Right renal cortex interstitium (tissue), 3 donors: ENCODE measurements at regions not wholly inside any gene's neighbourhood (a gene's known extent, or its start where the extent isn't known, plus 50 kb on each side); places are given as distances from the start of the nearest gene placed in this dataset.

Experiments
- DNase-seq, 3 donors: peaks; one replicate each; pipeline ENCODE4 v3.0.0-alpha.2; 2013; ENCODE audit warnings: low read depth in 3 of 3, low spot score in 2 of 3

DNA sequence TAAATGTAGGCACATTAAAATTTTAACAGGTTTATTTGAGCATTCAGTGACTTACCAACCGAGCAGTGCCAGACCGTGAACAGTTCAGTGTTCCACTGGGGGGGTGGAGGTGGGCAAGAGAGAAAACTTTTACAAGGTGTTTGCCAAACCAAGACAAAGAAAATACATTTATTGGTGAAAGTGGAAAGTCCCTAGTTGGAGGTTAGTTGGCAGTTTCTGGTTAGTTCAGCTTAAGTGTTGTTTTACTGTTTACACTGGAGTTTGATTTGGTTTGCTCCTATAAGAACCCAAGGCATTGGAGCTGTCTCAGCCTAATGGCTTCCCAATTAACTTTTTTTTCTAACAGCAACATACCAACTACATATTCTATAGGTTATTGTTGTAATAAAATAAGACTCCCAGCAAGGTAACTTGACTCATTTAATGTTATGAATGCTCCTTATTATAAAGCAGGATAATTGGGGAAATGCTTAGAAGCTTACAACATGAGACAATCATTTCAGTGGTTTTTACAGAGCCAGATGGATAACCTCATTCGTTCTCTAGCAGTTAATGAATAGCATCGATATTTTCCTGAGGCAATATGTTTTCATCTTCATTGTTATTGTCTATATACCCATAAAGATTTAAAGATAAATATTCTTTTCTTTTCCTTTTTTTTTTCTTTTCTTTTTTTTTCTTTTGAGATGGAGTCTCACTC, 115.8 kb downstream of the ETNK1 start:
- DNase-seq: no peak

DNA sequence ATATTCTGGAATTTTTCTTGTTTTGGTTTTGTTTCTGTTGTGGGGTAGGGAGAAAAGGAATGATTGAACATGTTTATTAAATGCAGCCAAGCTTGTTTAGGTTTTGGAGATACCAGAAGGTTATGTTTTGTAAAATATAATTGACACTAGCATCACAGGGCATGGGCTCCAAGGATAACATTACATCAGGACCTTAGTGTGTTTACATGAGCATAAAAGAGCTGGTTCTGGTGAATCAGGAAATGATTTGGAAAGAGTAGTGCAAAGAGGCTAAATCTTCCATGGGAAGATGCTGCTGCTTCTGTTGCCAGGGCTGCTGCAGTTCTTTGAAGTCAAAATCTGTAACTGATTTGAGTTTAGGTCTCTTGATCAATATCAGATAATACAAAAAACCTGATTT, 118.7 kb downstream of the ETNK1 start:
- DNase-seq: no peak

DNA sequence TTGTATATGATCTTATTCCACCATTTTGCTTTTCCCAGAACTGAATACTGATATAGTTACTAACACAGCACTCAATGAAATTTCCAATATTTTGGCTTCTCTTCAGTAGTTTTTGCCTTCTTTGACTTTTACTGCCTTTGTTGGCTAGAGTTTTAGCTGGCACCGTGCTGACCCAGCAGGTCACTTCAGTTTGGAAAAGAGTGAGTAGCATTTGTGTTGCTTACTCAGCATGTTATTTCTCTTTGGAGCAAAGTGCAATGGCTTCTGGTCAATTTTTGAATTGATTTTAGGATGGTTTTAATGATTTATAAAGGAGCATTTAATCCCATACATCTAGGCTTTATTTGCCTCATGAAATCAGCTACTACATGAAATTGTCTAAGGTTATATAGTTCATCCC, 119.2 kb downstream of the ETNK1 start:
- no peak for DNase-seq

DNA sequence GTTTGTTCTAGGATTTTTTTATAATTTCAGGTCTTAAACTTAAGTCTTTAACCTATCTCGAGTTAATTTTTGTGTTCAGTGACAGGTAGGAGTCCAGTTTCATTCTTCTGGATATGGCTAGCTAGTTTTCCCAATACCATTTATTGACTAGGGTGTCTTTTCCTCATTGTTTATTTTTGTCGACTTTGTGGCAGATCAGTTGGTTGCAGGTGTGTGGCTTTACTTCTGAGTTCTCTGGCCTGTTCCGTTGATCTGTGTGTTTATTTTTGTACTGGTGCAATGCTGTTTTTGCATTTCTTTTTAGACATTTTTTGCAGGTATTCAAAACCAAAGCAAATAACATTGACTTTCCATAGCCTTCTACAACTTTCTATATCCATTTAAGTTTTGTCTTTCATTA, 121.7 kb downstream of the ETNK1 start:
- DNase-seq: no peak

DNA sequence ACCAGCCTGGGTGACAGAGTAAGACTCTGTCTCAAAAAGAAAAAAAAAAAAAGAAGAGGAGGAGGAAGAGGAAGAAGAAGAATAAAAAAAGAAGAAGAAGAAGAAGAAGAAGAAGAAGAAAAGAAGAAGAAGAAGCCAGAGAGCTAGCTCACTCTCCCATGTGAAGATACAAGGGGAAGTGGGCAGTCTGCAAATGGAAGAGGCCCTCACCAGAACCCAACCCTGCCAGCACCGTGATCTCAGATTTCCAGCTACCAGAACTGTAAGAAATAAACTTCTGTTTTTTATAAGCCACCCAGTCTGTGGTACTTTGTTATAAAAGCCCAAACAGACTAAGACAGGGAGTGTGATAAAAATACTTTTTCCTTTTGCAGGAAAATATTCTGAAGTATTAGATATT, 130.7 kb downstream of the ETNK1 start:
- DNase-seq: no peak

DNA sequence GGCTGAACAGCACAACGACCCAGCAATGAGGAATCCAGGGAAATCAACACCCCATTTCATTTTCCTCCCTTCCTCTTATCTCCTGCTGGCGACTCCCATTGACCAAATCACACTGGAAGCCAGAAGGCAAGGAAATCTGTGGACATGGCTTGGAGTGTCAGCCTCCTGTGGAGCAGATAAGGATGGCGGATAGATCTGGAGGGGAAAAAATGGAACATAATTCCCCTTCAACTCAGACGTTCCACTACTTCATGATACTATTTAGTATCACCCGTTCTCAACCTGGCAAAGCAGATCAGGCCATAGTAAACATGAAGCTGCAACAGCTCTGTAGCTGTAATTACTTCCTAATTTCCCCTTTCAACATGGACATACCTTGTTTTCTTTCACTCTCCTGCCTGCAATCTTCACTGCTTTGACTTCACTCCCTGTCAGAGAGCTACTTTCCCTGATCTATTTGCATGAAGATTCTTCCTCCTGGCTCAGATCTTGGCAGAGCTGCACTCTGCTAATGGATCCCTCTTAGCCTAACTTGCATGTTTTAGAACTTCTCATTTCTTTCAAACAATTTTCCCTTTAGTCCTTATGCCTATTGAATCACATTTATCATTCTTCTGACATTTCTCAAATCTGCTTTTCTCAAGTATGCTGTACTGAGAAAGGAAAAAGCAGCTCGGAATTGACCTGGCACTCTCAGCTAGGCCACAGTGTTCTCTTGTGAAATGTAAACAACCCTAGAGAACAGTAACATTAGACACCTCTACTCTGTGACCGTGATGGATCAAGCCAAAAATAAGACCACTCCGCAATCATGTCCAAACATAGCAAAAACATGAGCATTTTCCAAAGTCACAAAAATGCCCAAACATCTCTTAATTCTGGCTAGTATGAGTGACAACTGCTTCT, 135.1 kb downstream of the ETNK1 start:
- no peak for DNase-seq

DNA sequence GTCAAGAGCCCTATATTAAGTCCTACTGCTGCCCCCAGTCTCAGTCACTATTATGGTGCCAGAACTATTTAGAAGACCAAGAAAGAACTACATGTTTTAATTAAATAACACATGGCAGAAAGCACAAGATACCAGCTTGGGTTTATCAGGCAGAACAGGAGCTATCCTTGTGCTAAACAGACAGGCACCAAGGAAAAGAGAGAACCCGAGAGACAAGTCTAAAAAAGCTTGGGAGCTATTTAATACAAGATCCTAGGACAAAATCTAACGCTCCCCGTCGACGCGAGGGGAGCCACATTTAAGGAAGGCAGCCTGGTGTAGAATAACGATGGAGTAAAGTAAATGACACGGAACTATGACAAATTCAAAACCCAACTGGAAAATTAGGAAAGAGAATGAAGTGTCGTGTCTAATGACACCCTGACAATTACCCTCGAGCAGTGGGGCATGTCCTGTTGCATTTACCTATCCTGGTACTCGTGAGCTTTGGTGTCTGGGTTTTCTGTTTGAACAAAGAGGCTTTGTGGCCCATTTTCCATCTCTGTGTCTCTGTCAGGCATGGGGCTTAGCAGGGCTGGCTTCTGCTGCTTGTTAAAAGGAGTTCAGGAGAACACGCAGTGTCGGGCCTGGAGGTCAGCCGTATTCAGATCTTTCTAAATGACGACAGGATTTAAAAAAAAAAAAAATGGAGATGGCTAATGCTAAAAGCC, 140.6 kb downstream of the ETNK1 start:
- DNase-seq: no peak

DNA sequence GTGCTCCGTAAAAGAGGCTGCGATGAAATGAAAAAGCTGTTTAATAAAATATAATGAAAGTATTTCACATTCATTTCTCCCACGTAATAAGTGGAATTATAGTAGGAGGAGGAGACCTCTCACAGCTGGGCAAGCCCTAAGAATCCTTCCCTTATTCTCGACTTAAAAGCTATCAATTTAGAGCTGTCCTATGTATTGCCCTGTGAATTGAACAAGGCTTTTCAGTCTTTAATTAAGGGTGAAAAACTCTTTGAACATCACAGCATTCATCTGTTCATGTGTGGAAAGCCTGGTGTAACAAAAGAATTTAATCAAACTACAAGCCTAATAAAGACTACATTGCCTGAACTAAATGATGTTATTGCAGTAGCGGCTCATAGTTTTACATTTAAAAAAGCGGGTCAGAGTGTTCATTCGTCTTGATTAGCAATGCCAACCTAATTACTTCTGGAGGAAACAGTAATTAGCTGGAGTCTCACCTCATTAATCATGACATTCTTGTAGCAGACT, 142.0 kb downstream of the ETNK1 start:
- no peak for DNase-seq

DNA sequence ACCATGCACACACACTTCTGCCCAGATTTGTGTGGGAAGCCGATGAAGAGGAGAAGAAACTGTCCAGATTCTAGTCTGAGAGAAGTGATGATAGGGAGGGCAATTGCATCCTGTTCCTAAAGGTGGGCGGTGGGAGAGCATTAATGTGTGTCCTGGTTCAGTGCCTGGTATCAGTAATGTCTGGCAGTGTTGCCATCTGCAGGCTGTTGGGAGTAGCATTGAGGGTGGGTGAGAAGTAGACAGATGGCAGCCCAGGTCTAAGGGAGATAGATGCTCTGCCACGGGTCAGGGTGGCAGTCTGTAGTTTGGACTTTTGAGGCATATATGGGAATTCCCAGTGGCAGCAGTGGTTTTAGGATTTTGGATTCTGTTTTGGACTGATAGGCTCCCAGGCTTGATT, 156.4 kb downstream of the ETNK1 start:
- DNase-seq: no peak

DNA sequence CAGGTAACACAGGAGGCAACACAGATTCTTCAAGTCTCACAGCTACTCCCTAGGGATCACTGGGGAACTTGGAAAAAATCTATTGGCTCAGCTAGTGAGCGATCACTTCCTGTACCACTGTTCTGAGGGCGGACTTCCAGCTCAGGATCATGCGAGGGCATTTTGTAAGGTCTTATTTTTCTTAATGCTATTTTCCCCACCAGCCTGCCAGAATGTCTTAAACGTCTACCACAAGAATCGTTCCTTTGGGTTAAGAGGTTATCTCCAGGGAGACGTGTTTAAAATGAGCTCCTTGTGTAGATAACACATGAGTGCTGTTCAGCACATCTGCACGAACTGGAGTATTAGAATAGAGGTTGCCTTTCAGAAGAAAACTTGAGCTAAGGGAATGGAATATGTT, 162.6 kb downstream of the ETNK1 start:
- DNase-seq: no peak

DNA sequence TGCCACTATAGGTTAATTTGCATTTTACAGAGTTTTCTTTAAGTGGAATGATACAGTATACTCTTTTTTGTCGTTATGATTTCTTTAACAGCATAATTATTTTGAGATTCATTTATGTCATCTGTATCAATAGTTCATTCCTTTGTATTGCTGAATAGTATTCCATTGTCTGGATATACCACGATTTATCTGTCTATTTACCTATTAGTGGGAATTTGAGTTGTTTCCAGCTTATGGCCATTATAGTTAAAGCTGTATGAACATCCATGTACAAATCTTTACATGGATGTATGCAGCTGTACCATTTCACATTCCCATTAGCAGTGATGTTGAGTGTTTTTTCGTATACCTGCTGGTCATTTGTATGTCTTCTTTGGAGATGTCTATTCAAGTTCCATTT, 163.9 kb downstream of the ETNK1 start:
- no peak for DNase-seq

DNA sequence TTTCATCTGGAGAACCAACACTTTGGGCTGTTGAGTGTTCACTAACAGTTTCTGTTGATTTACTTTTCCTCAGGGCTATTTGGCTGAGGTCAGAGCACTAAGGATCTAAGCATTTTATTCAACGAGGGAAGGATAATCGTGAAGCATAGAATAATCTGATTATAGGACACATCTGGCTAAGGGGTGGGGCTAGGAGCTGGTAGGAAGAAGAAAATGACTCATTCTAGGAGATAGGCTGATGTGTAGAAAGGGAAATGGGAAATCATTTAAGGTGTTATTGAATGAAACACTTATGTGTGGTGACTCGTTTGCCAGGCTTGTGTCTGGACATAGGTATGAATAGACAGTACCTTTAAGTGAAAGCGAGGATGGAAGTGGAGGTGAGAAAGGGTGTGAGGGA, 167.2 kb downstream of the ETNK1 start:
- DNase-seq: no peak

DNA sequence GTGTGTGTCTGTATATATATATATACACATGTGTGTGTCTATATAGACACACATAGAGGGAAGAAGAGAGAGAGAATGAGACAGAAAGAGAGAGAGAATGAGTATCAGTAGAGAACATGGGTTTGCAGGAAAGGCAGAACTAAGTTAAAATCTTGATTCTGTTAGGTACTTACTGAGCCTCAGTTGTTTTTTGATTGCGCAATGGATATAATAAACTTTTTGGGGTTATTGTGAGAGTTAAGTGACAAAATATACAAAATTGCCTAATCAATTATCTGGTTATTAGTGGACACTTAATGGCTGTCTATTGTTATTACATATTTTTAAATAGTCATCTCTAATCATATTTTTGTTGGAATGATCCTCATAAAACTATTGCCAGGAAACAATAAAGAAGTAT, 169.0 kb downstream of the ETNK1 start:
- DNase-seq: no peak

DNA sequence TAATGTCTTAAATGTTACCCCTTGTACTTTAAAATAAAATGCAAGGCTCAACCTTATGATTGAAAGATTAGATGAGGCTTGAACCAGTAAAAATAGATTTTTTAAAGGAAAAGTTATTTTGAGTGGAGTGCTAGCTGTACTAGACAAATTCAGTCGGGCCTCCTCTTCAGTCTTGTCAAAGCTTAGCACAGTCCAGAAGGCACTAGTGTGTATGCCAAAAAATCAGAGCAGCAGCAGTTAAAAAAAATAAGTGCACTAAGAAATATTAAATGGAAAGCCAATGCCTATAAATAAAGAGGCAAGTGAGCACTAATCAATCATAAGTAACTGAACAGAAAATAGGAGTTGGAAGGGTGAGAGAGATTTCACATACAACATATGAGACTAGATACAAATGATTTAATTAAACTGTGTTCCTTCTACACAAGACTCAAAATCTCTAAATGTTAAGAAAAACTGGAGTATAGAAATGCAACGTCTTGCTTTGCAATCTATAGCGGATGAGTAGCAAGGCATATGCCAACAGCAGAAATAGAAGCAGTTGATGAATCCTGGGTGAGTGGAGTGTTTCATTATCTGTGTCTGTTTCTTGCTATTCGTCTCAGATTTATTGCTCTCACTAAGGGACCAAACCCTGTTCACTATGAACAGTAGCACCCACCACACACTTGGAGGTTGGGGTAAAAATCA, 172.1 kb downstream of the ETNK1 start:
- no peak for DNase-seq

DNA sequence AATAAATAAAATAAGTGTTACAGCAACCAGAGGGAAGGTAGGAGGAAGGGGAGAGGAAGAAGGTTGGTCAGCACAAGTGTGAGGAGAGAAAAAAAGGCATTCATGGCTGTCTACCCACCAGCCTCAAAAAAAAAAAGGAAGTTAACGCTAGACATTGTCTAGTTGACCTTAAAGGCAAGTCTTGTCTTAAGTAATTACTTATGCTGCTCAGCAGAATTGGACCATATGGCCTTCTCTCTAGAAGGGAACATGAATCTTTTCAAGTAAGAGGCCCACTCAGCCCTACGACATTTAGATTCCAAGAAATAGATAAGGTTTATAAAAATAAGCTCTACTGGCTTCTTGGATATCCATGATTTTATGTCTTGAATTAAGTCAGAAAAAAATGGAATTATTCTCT, 172.7 kb downstream of the ETNK1 start:
- no peak for DNase-seq

DNA sequence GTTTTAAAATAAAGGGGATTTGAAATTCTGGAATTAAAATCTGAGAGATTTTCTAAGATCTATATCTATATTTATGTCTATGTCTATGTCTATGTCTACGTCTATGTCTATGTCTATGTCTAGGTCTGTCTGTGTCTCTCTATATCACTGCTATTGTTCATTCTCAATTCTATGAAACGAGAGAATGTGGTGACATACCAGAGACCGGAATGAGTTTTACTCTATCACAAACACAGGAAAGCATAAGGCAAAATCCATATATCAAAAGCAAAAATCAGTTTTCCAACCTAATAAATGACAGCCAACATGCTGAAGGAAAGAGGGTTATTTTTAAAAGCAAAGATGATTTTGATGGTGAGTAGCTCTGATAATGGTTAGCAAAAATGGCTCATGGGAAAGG, 173.1 kb downstream of the ETNK1 start:
- no peak for DNase-seq

DNA sequence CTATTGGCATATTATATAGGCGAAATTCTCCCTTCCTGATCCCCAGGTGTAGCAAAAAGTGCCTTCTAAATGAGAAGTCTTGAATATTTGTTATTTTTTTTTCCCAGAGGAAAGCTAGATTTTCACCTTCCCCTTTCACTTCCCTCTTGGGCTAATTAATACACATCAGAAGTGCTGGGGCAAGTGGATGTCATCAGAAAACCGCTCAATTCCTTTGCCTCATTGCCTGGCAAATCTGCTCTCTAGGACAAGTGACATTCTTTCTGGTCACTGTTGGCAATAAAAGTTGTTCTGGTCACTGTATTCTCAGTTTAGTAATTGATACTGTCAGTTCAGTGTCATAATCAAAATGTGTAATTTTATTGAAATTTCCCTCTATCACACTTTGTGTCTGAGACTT, 174.5 kb downstream of the ETNK1 start:
- DNase-seq: no peak

DNA sequence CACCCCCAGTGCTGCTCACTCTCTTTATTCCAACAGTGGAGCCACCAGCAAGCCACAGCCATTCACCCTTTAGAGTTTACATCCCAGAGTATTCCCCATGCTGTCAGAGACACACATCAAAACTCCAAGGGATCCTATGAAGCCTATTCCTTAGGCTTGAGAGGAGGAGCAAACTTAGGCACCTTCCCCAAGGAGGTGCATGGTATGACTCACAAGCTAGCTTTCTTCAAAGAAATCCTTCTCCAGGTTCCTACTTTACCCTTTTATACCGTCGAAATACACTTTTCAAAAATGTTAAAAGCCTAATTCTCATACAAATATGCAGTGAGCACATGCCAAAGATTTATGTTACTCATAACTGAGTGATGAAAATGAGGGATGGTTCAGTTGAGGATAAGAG, 175.4 kb downstream of the ETNK1 start:
- DNase-seq: no peak

DNA sequence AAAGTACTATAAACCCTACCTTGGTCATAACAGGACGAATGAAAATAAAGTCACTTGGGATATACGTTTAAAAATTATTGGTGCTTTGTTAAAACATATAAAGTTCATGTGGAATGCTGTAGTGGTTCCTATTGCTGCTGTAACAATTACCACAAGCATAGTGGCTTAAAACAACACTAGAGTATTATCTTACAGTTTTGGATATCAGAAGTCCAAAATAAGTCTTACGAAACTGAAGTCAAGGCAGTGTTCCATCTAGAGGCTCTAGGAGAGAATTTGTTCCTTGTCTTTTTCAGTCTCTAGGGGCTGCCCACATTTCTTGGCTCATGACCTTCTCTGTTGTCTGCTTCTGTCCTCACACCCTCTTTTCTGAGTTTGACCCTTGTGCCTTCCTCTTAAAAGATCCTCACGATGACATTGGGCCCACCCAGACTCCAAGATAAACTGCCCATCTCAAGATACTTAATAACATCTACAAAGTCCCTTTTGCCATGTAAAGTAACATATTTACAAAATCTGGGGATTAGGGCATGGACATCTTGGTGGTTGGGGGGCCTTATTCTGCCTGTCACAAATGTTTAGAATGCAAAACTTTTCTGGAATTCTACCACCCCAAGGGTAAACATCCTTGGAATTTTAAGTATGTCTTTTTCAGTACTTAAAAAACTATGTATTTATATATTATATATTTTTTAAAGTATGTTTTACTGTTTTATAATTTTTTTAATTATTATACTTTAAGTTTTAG, 178.1 kb downstream of the ETNK1 start:
- DNase-seq: no peak

DNA sequence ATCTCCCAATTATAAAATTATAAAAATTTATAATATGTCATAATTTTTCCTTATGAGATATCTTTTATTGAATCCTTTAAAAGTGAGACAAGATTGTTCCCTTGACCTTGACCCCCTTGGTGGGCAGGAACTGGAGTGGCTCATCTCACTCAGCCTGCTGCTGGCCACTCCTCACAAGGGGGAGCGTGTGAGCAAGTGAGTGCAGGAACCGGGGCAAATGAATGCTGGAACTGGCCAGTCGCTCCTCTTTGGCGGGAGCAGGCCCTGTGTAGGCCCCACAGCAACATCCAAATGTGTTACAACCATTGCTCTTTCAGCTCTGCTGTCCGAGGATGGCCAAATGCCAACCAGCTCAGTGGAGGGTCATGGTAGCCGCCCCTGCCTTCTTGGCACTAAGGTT, 178.8 kb downstream of the ETNK1 start:
- DNase-seq: no peak
